ENCODE measurements at regions not wholly inside any gene's neighbourhood (a gene's known extent, or its start where the extent isn't known, plus 50 kb on each side); places are given as distances from the start of the nearest gene placed in this dataset.

DNA sequence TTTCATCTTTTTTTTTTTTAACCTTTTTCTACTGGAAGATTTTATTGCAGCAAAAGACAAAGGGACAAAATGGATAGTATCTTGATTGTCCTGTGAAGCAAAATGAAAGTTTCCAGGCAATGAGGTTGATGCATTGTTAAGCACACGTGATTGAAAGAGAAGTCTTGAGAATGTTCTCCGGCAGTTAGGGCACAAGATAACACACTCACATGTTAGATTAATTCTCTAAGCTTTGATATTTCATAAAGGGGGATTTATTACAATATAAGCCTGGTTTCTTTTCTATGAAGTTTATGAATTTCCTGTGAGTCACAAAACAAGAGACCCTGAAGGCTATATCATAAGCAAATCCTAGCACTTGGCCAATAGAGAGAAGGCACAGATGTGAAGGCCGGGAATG lies 93.4 kb upstream of the ARMC3 start:
- H3K27ac Mint-ChIP-seq = no peak overlapping the region
- Histone ChIP-seq H3K79me2 (ENCODE audit: control insufficient read depth, insufficient read depth, low read length) (no peaks in the 10 kb centered on the region), H3K27ac (ENCODE audit: low read length in 2 of 2) (no peak overlapping the region), H4K20me1 (ENCODE audit: control insufficient read depth, insufficient read depth, low read length, poor library complexity, severe bottlenecking) (no peaks in the 10 kb centered on the region), H3K9me3 (ENCODE audit: control extremely low read depth in 1 of 3, control insufficient read depth in 2 of 3, insufficient read depth in 1 of 3, low read length in 2 of 3) (peaks cover 0 to 13% (median 0%) of the 10 kb centered on the region in 3 donors), H3K4me3 (ENCODE audit: control extremely low read depth in 1 of 5, extremely low read depth in 1 of 5, insufficient read depth in 1 of 5, low read depth in 2 of 5, low read length in 4 of 5) (no peak overlapping the region), H3K4me1 (ENCODE audit: control insufficient read depth in 2 of 2, insufficient read depth in 2 of 2, low read length in 2 of 2) (no peaks in the 10 kb centered on the region), H3K4me2 (replicated peaks; ENCODE audit: low read depth, low read length, poor library complexity, severe bottlenecking) (no peak overlapping the region), H2AFZ (ENCODE audit: insufficient read depth, low read depth, low read length, poor library complexity, severe bottlenecking) (no peak overlapping the region), H3K9ac (ENCODE audit: low read length) (no peak overlapping the region), H3K27me3 (replicated peaks in 1 of 4; ENCODE audit: control extremely low read depth in 1 of 4, control insufficient read depth in 3 of 4, insufficient read depth in 4 of 4, low read length in 3 of 4) (no peaks in the 10 kb centered on the region), H3K36me3 (replicated peaks in 1 of 2; ENCODE audit: control extremely low read depth in 1 of 2, control insufficient read depth in 1 of 2, extremely low read depth in 1 of 2, insufficient read depth in 2 of 2, low read length in 1 of 2) (no peaks in the 10 kb centered on the region)
- H3K9me3 Mint-ChIP-seq (ENCODE audit: insufficient read depth) = no peaks in the 10 kb centered on the region
- no CpG with 5 or more reads among the region's 3 CpGs for WGBS (ENCODE audit: insufficient coverage)
- CTCF ChIA-PET = no interaction called here
- intact Hi-C loops (cut with micrococcal nuclease) = no loop called here
- ATAC-seq (ENCODE audit: low read depth) (no peak), DNase-seq (no peak)
- peaks cover under 1% of the 10 kb centered on the region for H3K27me3 Mint-ChIP-seq
- no peak for TF ChIP-seq EZH2 (IDR thresholded peaks at IDR 0.05; ENCODE audit: borderline replicate concordance, insufficient read depth, low read depth, low read length, poor library complexity, severe bottlenecking)
- TF ChIP-seq, protein P1, sequence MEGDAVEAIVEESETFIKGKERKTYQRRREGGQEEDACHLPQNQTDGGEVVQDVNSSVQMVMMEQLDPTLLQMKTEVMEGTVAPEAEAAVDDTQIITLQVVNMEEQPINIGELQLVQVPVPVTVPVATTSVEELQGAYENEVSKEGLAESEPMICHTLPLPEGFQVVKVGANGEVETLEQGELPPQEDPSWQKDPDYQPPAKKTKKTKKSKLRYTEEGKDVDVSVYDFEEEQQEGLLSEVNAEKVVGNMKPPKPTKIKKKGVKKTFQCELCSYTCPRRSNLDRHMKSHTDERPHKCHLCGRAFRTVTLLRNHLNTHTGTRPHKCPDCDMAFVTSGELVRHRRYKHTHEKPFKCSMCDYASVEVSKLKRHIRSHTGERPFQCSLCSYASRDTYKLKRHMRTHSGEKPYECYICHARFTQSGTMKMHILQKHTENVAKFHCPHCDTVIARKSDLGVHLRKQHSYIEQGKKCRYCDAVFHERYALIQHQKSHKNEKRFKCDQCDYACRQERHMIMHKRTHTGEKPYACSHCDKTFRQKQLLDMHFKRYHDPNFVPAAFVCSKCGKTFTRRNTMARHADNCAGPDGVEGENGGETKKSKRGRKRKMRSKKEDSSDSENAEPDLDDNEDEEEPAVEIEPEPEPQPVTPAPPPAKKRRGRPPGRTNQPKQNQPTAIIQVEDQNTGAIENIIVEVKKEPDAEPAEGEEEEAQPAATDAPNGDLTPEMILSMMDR (IDR thresholded peaks at IDR 0.05) = no peak
- no peaks in the 10 kb centered on the region for H3K4me1 Mint-ChIP-seq
- POLR2A ChIA-PET = no interaction called here
- no peak overlapping the region for H3K4me3 Mint-ChIP-seq

- no peaks in the 10 kb centered on the region for H3K79me2 ChIP-seq (ENCODE audit: control insufficient read depth, insufficient read depth, low read length)
- no peak overlapping the region for H3K27ac ChIP-seq (ENCODE audit: low read length in 2 of 2)
- ATAC-seq (ENCODE audit: low read depth) (no peak), DNase-seq (no peak)
- H3K4me3 Mint-ChIP-seq = no peak overlapping the region
- H3K9ac ChIP-seq (ENCODE audit: low read length) = no peak overlapping the region
- CTCF ChIA-PET = no interaction called here
- peaks cover 0 to 13% (median 0%) of the 10 kb centered on the region in 3 donors for H3K9me3 ChIP-seq (ENCODE audit: control extremely low read depth in 1 of 3, control insufficient read depth in 2 of 3, insufficient read depth in 1 of 3, low read length in 2 of 3)
- no CpG with 5 or more reads among the region's 1 CpG for WGBS (ENCODE audit: insufficient coverage)
- intact Hi-C loops (cut with micrococcal nuclease) = no loop called here
- no peak overlapping the region for H3K4me3 ChIP-seq (ENCODE audit: control extremely low read depth in 1 of 5, extremely low read depth in 1 of 5, insufficient read depth in 1 of 5, low read depth in 2 of 5, low read length in 4 of 5)
- H3K27me3 Mint-ChIP-seq = no peaks in the 10 kb centered on the region
- POLR2A ChIA-PET = interaction anchor here (0.7 kb wide), 1 partner anchor 11 kb away, joined by 5 read pairs; no protein-coding TSS in a partner anchor
- H3K4me2 ChIP-seq (replicated peaks; ENCODE audit: low read depth, low read length, poor library complexity, severe bottlenecking) = no peak overlapping the region
- H3K36me3 ChIP-seq (replicated peaks in 1 of 2; ENCODE audit: control extremely low read depth in 1 of 2, control insufficient read depth in 1 of 2, extremely low read depth in 1 of 2, insufficient read depth in 2 of 2, low read length in 1 of 2) = no peaks in the 10 kb centered on the region
- no peak overlapping the region for H3K27ac Mint-ChIP-seq
- no peaks in the 10 kb centered on the region for H3K27me3 ChIP-seq (replicated peaks in 1 of 4; ENCODE audit: control extremely low read depth in 1 of 4, control insufficient read depth in 3 of 4, insufficient read depth in 4 of 4, low read length in 3 of 4)
- no peaks in the 10 kb centered on the region for H4K20me1 ChIP-seq (ENCODE audit: control insufficient read depth, insufficient read depth, low read length, poor library complexity, severe bottlenecking)
- no peak overlapping the region for H2AFZ ChIP-seq (ENCODE audit: insufficient read depth, low read depth, low read length, poor library complexity, severe bottlenecking)
- no peak for TF ChIP-seq EZH2 (IDR thresholded peaks at IDR 0.05; ENCODE audit: borderline replicate concordance, insufficient read depth, low read depth, low read length, poor library complexity, severe bottlenecking)
- TF ChIP-seq, protein P1 (IDR thresholded peaks at IDR 0.05) = no peak
- H3K4me1 Mint-ChIP-seq = no peaks in the 10 kb centered on the region
- H3K4me1 ChIP-seq (ENCODE audit: control insufficient read depth in 2 of 2, insufficient read depth in 2 of 2, low read length in 2 of 2) = no peaks in the 10 kb centered on the region
- H3K9me3 Mint-ChIP-seq (ENCODE audit: insufficient read depth) = no peaks in the 10 kb centered on the region
Measured at GRCh38 chr10:22833781-22834180, 94.1 kb upstream of the ARMC3 start.
